ENCODE measurements at regions not wholly inside any gene's neighbourhood (a gene's known extent, or its start where the extent isn't known, plus 50 kb on each side); places are given as distances from the start of the nearest gene placed in this dataset.

DNA sequence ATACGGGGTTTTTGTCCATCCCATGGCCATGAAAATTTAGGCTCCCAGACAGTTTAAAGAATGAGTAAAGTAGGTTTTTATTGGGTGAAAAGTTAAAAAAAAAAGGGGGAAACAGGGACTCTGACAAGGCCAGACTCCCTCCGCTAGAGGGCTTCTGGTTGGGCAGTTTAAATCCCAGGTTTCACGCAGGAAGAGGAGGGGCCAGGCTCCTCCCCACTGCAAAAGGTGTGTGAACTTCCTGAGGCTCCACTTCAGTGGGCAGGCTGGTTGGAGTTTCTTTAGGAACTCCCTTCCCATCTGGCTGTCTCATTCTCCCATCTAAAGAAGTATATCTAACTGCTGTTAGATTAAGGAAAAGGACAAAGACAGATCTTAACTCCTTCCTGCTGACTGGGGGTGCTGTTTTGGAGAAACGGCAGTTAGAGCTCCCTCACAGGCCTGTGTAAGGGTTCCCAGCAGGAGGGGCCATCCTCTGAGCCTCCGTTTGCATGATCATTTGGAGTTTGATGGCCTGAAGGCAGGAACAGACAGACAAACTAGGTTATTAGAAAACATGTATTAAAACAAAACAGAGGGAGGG, 1160.7 kb downstream of the CNTNAP5 start:
- ATAC-seq = no peak

DNA sequence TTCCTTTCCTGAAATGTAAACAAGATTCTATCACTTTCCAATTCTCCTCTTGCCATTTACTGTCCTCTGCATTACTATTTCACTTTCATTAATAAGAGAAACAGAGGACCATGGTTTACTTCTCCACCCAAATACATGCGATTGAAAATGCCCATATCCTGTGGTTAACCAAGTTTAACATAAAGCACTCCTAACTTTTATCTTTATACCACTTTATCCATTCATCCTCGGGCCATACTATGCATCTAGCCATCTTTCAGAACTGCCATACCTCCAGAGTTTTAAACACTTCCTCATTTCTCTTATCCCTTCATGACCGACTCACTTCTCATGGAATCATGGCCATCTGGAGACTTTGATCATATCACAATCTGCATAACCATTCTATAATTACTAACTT, 1182.3 kb downstream of the CNTNAP5 start:
- Histone ChIP-seq H3K27me3 (no peaks in the 10 kb centered on the region), H3K27ac (no peak overlapping the region), H3K36me3 (no peaks in the 10 kb centered on the region), H3K4me1 (no peaks in the 10 kb centered on the region), H3K4me3 (no peak overlapping the region), H3K9me3 (peaks cover 0 to 3% (median 0%) of the 10 kb centered on the region in 4 donors)
- no peak for ATAC-seq
- no peak for DNase-seq
- 52% methylated on average over 3 of the region's 3 CpGs for WGBS (ENCODE audit: insufficient coverage, low coverage, low lambda C conversion rate, missing lambda C conversion rate)
- intact Hi-C loops (cut with DNase I) = no loop called here
- TF ChIP-seq, protein P1, sequence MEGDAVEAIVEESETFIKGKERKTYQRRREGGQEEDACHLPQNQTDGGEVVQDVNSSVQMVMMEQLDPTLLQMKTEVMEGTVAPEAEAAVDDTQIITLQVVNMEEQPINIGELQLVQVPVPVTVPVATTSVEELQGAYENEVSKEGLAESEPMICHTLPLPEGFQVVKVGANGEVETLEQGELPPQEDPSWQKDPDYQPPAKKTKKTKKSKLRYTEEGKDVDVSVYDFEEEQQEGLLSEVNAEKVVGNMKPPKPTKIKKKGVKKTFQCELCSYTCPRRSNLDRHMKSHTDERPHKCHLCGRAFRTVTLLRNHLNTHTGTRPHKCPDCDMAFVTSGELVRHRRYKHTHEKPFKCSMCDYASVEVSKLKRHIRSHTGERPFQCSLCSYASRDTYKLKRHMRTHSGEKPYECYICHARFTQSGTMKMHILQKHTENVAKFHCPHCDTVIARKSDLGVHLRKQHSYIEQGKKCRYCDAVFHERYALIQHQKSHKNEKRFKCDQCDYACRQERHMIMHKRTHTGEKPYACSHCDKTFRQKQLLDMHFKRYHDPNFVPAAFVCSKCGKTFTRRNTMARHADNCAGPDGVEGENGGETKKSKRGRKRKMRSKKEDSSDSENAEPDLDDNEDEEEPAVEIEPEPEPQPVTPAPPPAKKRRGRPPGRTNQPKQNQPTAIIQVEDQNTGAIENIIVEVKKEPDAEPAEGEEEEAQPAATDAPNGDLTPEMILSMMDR (IDR thresholded peaks at IDR 0.05) = no peak
- TF ChIP-seq POLR2A (IDR thresholded peaks at IDR 0.05) = no peak

More for the DNA sequence above, 1160.7 kb downstream of the CNTNAP5 start:
- intact Hi-C loops (cut with DNase I) = no loop called here
- Histone ChIP-seq H3K4me1 (no peaks in the 10 kb centered on the region), H3K36me3 (no peaks in the 10 kb centered on the region), H3K4me3 (no peak overlapping the region), H3K27ac (no peak overlapping the region), H3K9me3 (no peaks in the 10 kb centered on the region), H3K27me3 (no peaks in the 10 kb centered on the region)
- no peak for DNase-seq
- 62% methylated on average over 5 of the region's 5 CpGs for WGBS (ENCODE audit: insufficient coverage, low coverage, low lambda C conversion rate, missing lambda C conversion rate)
- no peak for TF ChIP-seq POLR2A (IDR thresholded peaks at IDR 0.05)
- TF ChIP-seq, protein P1 (IDR thresholded peaks at IDR 0.05) = no peak

DNA sequence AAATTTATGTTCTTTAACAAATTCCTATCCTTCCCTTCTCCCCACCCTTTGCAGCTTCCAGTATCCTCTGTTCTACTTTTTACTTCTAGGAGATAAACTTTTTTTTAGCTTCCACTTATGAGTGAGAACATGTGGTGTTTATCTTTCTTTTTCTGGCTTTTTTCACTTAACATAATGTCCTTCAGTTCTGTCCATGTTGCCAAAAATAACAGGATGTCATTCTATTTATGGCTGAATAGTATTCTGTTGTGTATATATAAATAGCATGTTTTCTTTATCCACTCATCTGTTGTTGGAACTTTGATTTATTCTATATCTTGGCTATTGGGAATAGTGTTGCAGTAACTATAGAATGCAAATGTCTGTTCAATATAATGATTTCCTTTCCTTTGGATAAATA, 1191.2 kb downstream of the CNTNAP5 start:
- H3K4me1 ChIP-seq = no peaks in the 10 kb centered on the region
- TF ChIP-seq, protein P1 (IDR thresholded peaks at IDR 0.05) = no peak
- no peak for TF ChIP-seq POLR2A (IDR thresholded peaks at IDR 0.05)
- H3K9me3 ChIP-seq = no peaks in the 10 kb centered on the region
- no peaks in the 10 kb centered on the region for H3K36me3 ChIP-seq
- no peak overlapping the region for H3K27ac ChIP-seq
- DNase-seq = no peak
- no peak for ATAC-seq
- no peaks in the 10 kb centered on the region for H3K27me3 ChIP-seq
- H3K4me3 ChIP-seq = no peak overlapping the region
- intact Hi-C loops (cut with DNase I) = no loop called here

DNA sequence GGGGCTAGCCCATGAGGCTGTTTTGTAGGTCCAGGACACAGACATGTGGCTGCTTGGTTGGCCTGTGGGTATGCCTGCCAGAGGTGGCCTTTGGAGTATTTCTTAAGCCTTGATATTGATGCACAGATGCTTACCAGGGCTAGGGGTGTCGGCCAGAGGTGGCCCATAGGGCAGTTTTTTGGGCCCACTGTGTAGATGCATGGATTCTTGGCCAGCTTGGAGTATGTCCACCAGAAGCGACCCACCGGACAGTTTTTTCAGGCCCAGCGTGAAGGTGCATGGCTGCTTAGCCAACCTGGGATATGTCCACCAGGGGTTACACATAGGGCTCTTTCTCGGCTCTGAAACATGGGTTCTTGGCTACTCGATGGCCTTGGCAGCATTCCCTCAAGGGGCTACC, 1199.1 kb downstream of the CNTNAP5 start:
- TF ChIP-seq, protein P1 (IDR thresholded peaks at IDR 0.05) = no peak
- TF ChIP-seq POLR2A (IDR thresholded peaks at IDR 0.05) = no peak
- H3K4me3 ChIP-seq = no peak overlapping the region
- no peaks in the 10 kb centered on the region for H3K36me3 ChIP-seq
- H3K27ac ChIP-seq = no peak overlapping the region
- H3K9me3 ChIP-seq = no peaks in the 10 kb centered on the region
- no peaks in the 10 kb centered on the region for H3K4me1 ChIP-seq
- intact Hi-C loops (cut with DNase I) = no loop called here
- DNase-seq = peak in 1 of 3 donors; percentile 18
- WGBS (ENCODE audit: insufficient coverage, low coverage, low lambda C conversion rate, missing lambda C conversion rate) = 82% methylated on average over 3 of the region's 6 CpGs
- no peaks in the 10 kb centered on the region for H3K27me3 ChIP-seq
- no peak for ATAC-seq

DNA sequence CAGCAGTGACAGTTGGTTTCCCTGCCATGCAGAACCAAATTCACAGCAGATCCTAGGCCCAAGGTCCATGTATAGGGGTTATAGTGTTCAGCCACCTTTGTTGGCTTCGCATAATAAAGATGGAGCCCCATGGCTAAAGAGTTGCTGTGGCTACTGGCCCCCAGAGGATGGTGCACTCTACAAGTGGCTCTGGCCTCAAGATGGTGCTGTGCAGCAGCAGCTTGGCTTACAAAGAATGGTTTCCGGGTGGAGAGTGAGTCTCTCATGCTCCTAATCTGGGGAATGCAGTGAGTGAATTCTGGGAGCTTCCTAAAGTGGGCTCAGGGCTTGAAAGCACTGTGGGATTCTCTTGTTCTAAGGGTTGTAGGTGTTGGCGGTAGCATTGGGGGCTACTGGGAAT, 1199.7 kb downstream of the CNTNAP5 start:
- H3K27me3 ChIP-seq = no peaks in the 10 kb centered on the region
- WGBS (ENCODE audit: insufficient coverage, low coverage, low lambda C conversion rate, missing lambda C conversion rate) = 83% methylated on average over 3 of the region's 3 CpGs
- no peaks in the 10 kb centered on the region for H3K4me1 ChIP-seq
- ATAC-seq (no peak), DNase-seq (no peak)
- intact Hi-C loops (cut with DNase I) = no loop called here
- no peaks in the 10 kb centered on the region for H3K9me3 ChIP-seq
- H3K36me3 ChIP-seq = no peaks in the 10 kb centered on the region
- no peak overlapping the region for H3K4me3 ChIP-seq
- TF ChIP-seq, protein P1 (IDR thresholded peaks at IDR 0.05) = no peak
- no peak for TF ChIP-seq POLR2A (IDR thresholded peaks at IDR 0.05)
- no peak overlapping the region for H3K27ac ChIP-seq

Measured in right lobe of liver (tissue), 6 donors.